ENCODE measurements at regions not wholly inside any gene's neighbourhood (a gene's known extent, or its start where the extent isn't known, plus 50 kb on each side); places are given as distances from the start of the nearest gene placed in this dataset.
"Not testable (repeated sequence)": the region's sequence is repeated elsewhere in the genome, so short reads cannot be mapped to it uniquely, and the experiment has no call there.

- Mint-ChIP-seq H3K4me3 (no peak overlapping the region), H3K9me3 (no peaks in the 10 kb centered on the region), H3K36me3 (ENCODE audit: low read depth) (no peaks in the 10 kb centered on the region), H3K27ac (no peak overlapping the region), H3K4me1 (ENCODE audit: low read depth) (peaks cover 15% of the 10 kb centered on the region), H3K27me3 (ENCODE audit: insufficient read depth) (no peaks in the 10 kb centered on the region)
- no peak for DNase-seq
- no peak for TF ChIP-seq CTCF (IDR thresholded peaks at IDR 0.05)
Observed at GRCh38 chr5:143521141-143521540, 117.7 kb upstream of the NR3C1 start.

GRCh38 chr5:143519215-143519614, 115.7 kb upstream of the NR3C1 start:
- H3K27ac Mint-ChIP-seq; H3K9me3 Mint-ChIP-seq; H3K36me3 Mint-ChIP-seq (ENCODE audit: low read depth); H3K27me3 Mint-ChIP-seq (ENCODE audit: insufficient read depth); H3K4me3 Mint-ChIP-seq; DNase-seq: not testable (repeated sequence)
- peaks cover 16% of the 10 kb centered on the region for H3K4me1 Mint-ChIP-seq (ENCODE audit: low read depth)

GRCh38 chr5:143517824-143518223, 114.3 kb upstream of the NR3C1 start:
- not testable (repeated sequence) for H3K27me3 Mint-ChIP-seq (ENCODE audit: insufficient read depth); H3K9me3 Mint-ChIP-seq; H3K27ac Mint-ChIP-seq; H3K4me3 Mint-ChIP-seq; DNase-seq; H3K36me3 Mint-ChIP-seq (ENCODE audit: low read depth)
- H3K4me1 Mint-ChIP-seq (ENCODE audit: low read depth), result peaks cover 15% of the 10 kb centered on the region

GRCh38 chr5:143516249-143516648, 112.8 kb upstream of the NR3C1 start:
- DNase-seq, result no peak
- Mint-ChIP-seq H3K9me3 (no peaks in the 10 kb centered on the region), H3K4me1 (ENCODE audit: low read depth) (peaks cover 15% of the 10 kb centered on the region), H3K36me3 (ENCODE audit: low read depth) (no peaks in the 10 kb centered on the region), H3K27me3 (ENCODE audit: insufficient read depth) (no peaks in the 10 kb centered on the region), H3K27ac (no peak overlapping the region), H3K4me3 (no peak overlapping the region)
- no peak for TF ChIP-seq CTCF (IDR thresholded peaks at IDR 0.05)

- no peak overlapping the region for H3K27ac Mint-ChIP-seq
Observed at GRCh38 chr5:143515829-143516228, 112.3 kb upstream of the NR3C1 start.

GRCh38 chr5:143514616-143515335, 111.3 kb upstream of the NR3C1 start:
- H3K27me3 Mint-ChIP-seq (ENCODE audit: insufficient read depth), result no peaks in the 10 kb centered on the region
- H3K27ac Mint-ChIP-seq, result no peak overlapping the region
- no peak for TF ChIP-seq CTCF (IDR thresholded peaks at IDR 0.05)
- H3K4me3 Mint-ChIP-seq, result no peak overlapping the region
- H3K36me3 Mint-ChIP-seq (ENCODE audit: low read depth), result no peaks in the 10 kb centered on the region
- DNase-seq, result no peak
- peaks cover 15% of the 10 kb centered on the region for H3K4me1 Mint-ChIP-seq (ENCODE audit: low read depth)
- no peaks in the 10 kb centered on the region for H3K9me3 Mint-ChIP-seq

More at GRCh38 chr5:143515829-143516228, 112.3 kb upstream of the NR3C1 start:
- no peaks in the 10 kb centered on the region for H3K27me3 Mint-ChIP-seq (ENCODE audit: insufficient read depth)
- H3K36me3 Mint-ChIP-seq (ENCODE audit: low read depth), result no peaks in the 10 kb centered on the region
- peaks cover 15% of the 10 kb centered on the region for H3K4me1 Mint-ChIP-seq (ENCODE audit: low read depth)
- TF ChIP-seq CTCF (IDR thresholded peaks at IDR 0.05), result no peak
- no peaks in the 10 kb centered on the region for H3K9me3 Mint-ChIP-seq
- no peak for DNase-seq
- no peak overlapping the region for H3K4me3 Mint-ChIP-seq
